HCT116 (cell line): ENCODE measurements at regions not wholly inside any gene's neighbourhood (a gene's known extent, or its start where the extent isn't known, plus 50 kb on each side); places are given as distances from the start of the nearest gene placed in this dataset.

Experiments used
- ATAC-seq: fragments of 200-7000 bp; cut with Tn5 transposase; 2 replicates; pipeline ENCODE4 v1.9.1; 2020; ENCODE audit warnings: mild to moderate bottlenecking, moderate library complexity
- BruUV-seq: library from RNA; stranded (reverse); fragments of 400-500 nt; replicated peaks from 2 replicates; lab custom pipeline; 2021; lab: Mats Ljungman, UMichigan
- CTCF ChIA-PET: fragments of 300-600 bp; sonication (Branson Sonifier 250); formaldehyde crosslinking; loops from one replicate; lab custom pipeline; 2021; ENCODE audit warnings: antibody characterized with exemption; lab: Charles Lee
- POLR2A ChIA-PET: fragments of 300-600, 350-600 bp; sonication (Branson Sonifier 250); formaldehyde crosslinking; loops from one replicate; lab custom pipeline; 2021; ENCODE audit warnings: antibody characterized with exemption; lab: Charles Lee
- RAD21 ChIA-PET, 2 experiments: fragments of 300-600 bp; sonication (Branson Sonifier 250); formaldehyde crosslinking; loops; one replicate each; lab custom pipeline; 2023; ENCODE audit warnings: low total read pairs in 2 of 2; ENCODE audit not compliant: uncharacterized antibody in 2 of 2, unreplicated experiment in 2 of 2, low non-redundant PET in 1 of 2; lab: Charles Lee
- DNase-seq: peaks from one replicate; pipeline ENCODE4 v3.0.0-alpha.2; 2010; ENCODE audit warnings: low read depth, low spot score
- H2AFZ ChIP-seq: fragments of 200-600 bp; shearing (Covaris generic), sonication (generic); 2 replicates; pipeline ENCODE4 v1.6.1; 2017; ENCODE audit warnings: low read depth, mixed run types, mixed read lengths, antibody characterized with exemption, low read length; ENCODE audit not compliant: poor library complexity, severe bottlenecking
- H3K27ac ChIP-seq: 2 replicates; pipeline ENCODE4 v1.5.1; 2012; ENCODE audit warnings: low read depth, low read length
- H3K27me3 ChIP-seq: fragments of 200-600 bp; sonication (generic); 2 replicates; pipeline ENCODE4 v1.6.1; 2016; ENCODE audit warnings: mixed run types, low read length, mixed read lengths; ENCODE audit not compliant: insufficient read depth
- H3K36me3 ChIP-seq, 2 experiments: fragments of 200-500 bp in 1 of 2; fragments of 200-600 bp in 1 of 2; sonication (Bioruptor generic) in 1 of 2; sonication (generic) in 1 of 2; 2 replicates each; pipeline versions ENCODE4 v1.5.1 to v1.6.1; 2014 to 2016; ENCODE audit warnings: low read length in 2 of 2, inconsistent platforms in 1 of 2, mixed read lengths in 1 of 2, mixed run types in 1 of 2; ENCODE audit not compliant: insufficient read depth in 2 of 2, control insufficient read depth in 1 of 2
- H3K4me1 ChIP-seq, 2 experiments: fragments of 200-600 bp in 1 of 2; sonication (generic) in 1 of 2; 2 replicates each; pipeline versions ENCODE4 v1.5.1 to v1.6.1; 2012 to 2017; ENCODE audit warnings: low read length in 2 of 2, inconsistent platforms in 1 of 2, mild to moderate bottlenecking in 1 of 2, mixed read lengths in 1 of 2, mixed run types in 1 of 2, moderate library complexity in 1 of 2; ENCODE audit not compliant: insufficient read depth in 2 of 2, control insufficient read depth in 1 of 2
- H3K4me2 ChIP-seq: fragments of 200-600 bp; sonication (generic); 2 replicates; pipeline ENCODE4 v1.6.1; 2017; ENCODE audit warnings: mixed run types, low read length, mixed read lengths
- H3K4me3 ChIP-seq, 2 experiments: fragments of 200-600 bp in 1 of 2; sonication (generic) in 1 of 2; replicated peaks in 1 of 2; 2 replicates each; pipeline ENCODE4 v1.5.1; 2011 to 2016; ENCODE audit warnings: low read length in 2 of 2, control low read depth in 1 of 2, low read depth in 1 of 2, mild to moderate bottlenecking in 1 of 2, mixed read lengths in 1 of 2, mixed run types in 1 of 2
- H3K79me2 ChIP-seq: fragments of 200-600 bp; sonication (generic); 2 replicates; pipeline ENCODE4 v1.6.1; 2017; ENCODE audit warnings: mild to moderate bottlenecking, mixed run types, low read length, moderate library complexity, mixed read lengths; ENCODE audit not compliant: insufficient read depth
- H3K9ac ChIP-seq: fragments of 200-600 bp; sonication (generic); 2 replicates; pipeline ENCODE4 v1.6.1; 2016; ENCODE audit warnings: low read length, mixed read lengths
- H3K9me2 ChIP-seq: fragments of 200-600 bp; sonication (generic), shearing (Covaris generic); 2 replicates; pipeline ENCODE4 v1.6.1; 2017; ENCODE audit warnings: mixed run types, mild to moderate bottlenecking, moderate library complexity; ENCODE audit not compliant: insufficient read depth
- H3K9me3 ChIP-seq, 2 experiments: fragments of 200-500 bp in 1 of 2; fragments of 200-600 bp in 1 of 2; sonication (Bioruptor generic) in 1 of 2; sonication (generic) in 1 of 2; 2 replicates each; pipeline ENCODE4 v1.6.1; 2014 to 2017; ENCODE audit warnings: low read length in 2 of 2, mixed read lengths in 2 of 2, inconsistent platforms in 1 of 2, low read depth in 1 of 2, mild to moderate bottlenecking in 1 of 2, mixed run types in 1 of 2, moderate library complexity in 1 of 2; ENCODE audit not compliant: control insufficient read depth in 1 of 2, insufficient read depth in 1 of 2
- H4K20me1 ChIP-seq: fragments of 200-600 bp; sonication (generic), shearing (Covaris generic); 2 replicates; pipeline ENCODE4 v1.6.1; 2017; ENCODE audit warnings: mixed run types, mild to moderate bottlenecking, moderate library complexity; ENCODE audit not compliant: insufficient read depth
- CEBPB ChIP-seq: IDR thresholded peaks from 2 replicates; pipeline ENCODE4 v1.6.1; 2012; ENCODE audit warnings: low read depth
- POLR2A ChIP-seq: IDR thresholded peaks from 2 replicates; pipeline ENCODE4 v1.7.0; 2011; ENCODE audit warnings: borderline replicate concordance; ENCODE audit not compliant: insufficient read depth, insufficient read length; ENCODE audit errors: extremely low read depth
- SRF ChIP-seq: IDR thresholded peaks from 2 replicates; pipeline ENCODE4 v1.6.1; 2012; ENCODE audit warnings: low read depth
- TCF7L2 ChIP-seq: IDR thresholded peaks from 2 replicates; pipeline ENCODE4 v1.7.0; 2011; ENCODE audit warnings: borderline replicate concordance, inconsistent platforms; ENCODE audit not compliant: insufficient read depth, insufficient read length; ENCODE audit errors: extremely low read depth
- ZBTB33 ChIP-seq: IDR thresholded peaks from 2 replicates; pipeline ENCODE4 v1.6.1; 2011; ENCODE audit warnings: mild to moderate bottlenecking, low read length, moderate library complexity; ENCODE audit not compliant: insufficient replicate concordance; ENCODE audit errors: extremely low read depth
- ZNF274 ChIP-seq: fragments of 200-500 bp; sonication (Bioruptor generic); IDR thresholded peaks from 2 replicates; pipeline ENCODE4 v1.6.1; 2014; ENCODE audit warnings: mild to moderate bottlenecking, low read depth, low read length, inconsistent platforms
- intact Hi-C: fragments of 100-400 bp; cut with micrococcal nuclease; formaldehyde crosslinking; loops from 2 replicates; pipeline ENCODE4 v1.10.0; 2022
- TF ChIP-seq, protein P1 (sequence below): IDR thresholded peaks from 2 replicates; pipeline ENCODE4 v1.6.1; 2012
- TF ChIP-seq, protein P2 (sequence below): IDR thresholded peaks from 2 replicates; pipeline ENCODE4 v1.6.1; 2012; ENCODE audit warnings: low read depth

- intact Hi-C loops: no loop called here
- Histone ChIP-seq H3K4me2 (no peak overlapping the region), H3K9me2 (no peaks in the 10 kb centered on the region), H2AFZ (no peak overlapping the region), H3K4me1 (no peaks in the 10 kb centered on the region), H3K27ac (no peak overlapping the region), H4K20me1 (no peaks in the 10 kb centered on the region), H3K36me3 (no peaks in the 10 kb centered on the region), H3K4me3 (no peak overlapping the region), H3K27me3 (no peaks in the 10 kb centered on the region), H3K79me2 (no peaks in the 10 kb centered on the region), H3K9me3 (no peaks in the 10 kb centered on the region), H3K9ac (no peak overlapping the region)
- TF ChIP-seq SRF (no peak), POLR2A (no peak), ZBTB33 (no peak), TCF7L2 (no peak), ZNF274 (no peak), CEBPB (no peak)
- TF ChIP-seq, protein P1, sequence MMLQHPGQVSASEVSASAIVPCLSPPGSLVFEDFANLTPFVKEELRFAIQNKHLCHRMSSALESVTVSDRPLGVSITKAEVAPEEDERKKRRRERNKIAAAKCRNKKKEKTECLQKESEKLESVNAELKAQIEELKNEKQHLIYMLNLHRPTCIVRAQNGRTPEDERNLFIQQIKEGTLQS: no peak
- TF ChIP-seq, protein P2, sequence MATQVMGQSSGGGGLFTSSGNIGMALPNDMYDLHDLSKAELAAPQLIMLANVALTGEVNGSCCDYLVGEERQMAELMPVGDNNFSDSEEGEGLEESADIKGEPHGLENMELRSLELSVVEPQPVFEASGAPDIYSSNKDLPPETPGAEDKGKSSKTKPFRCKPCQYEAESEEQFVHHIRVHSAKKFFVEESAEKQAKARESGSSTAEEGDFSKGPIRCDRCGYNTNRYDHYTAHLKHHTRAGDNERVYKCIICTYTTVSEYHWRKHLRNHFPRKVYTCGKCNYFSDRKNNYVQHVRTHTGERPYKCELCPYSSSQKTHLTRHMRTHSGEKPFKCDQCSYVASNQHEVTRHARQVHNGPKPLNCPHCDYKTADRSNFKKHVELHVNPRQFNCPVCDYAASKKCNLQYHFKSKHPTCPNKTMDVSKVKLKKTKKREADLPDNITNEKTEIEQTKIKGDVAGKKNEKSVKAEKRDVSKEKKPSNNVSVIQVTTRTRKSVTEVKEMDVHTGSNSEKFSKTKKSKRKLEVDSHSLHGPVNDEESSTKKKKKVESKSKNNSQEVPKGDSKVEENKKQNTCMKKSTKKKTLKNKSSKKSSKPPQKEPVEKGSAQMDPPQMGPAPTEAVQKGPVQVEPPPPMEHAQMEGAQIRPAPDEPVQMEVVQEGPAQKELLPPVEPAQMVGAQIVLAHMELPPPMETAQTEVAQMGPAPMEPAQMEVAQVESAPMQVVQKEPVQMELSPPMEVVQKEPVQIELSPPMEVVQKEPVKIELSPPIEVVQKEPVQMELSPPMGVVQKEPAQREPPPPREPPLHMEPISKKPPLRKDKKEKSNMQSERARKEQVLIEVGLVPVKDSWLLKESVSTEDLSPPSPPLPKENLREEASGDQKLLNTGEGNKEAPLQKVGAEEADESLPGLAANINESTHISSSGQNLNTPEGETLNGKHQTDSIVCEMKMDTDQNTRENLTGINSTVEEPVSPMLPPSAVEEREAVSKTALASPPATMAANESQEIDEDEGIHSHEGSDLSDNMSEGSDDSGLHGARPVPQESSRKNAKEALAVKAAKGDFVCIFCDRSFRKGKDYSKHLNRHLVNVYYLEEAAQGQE: no peak
- ATAC-seq: no peak
- no TSS peak for BruUV-seq
- ChIA-PET CTCF (no interaction called here), RAD21 (no interaction called here), POLR2A (no interaction called here)
- DNase-seq: no peak
Measured at GRCh38 chr7:136076954-136077353, 99.8 kb upstream of the MTPN start.
